Kidney glomerular epithelial cell (primary cell): ENCODE measurements at regions not wholly inside any gene's neighbourhood (a gene's known extent, or its start where the extent isn't known, plus 50 kb on each side); places are given as distances from the start of the nearest gene placed in this dataset.

Experiments
- DNase-seq: peaks from one replicate; lab custom pipeline; 2025; lab: John Stamatoyannopoulos, UW

GRCh38 chr7:25314731-25315267, 86.5 kb upstream of the NPVF start:
- DNase-seq = no peak

GRCh38 chr7:25316366-25316765, 88.1 kb upstream of the NPVF start:
- DNase-seq = no peak

DNA sequence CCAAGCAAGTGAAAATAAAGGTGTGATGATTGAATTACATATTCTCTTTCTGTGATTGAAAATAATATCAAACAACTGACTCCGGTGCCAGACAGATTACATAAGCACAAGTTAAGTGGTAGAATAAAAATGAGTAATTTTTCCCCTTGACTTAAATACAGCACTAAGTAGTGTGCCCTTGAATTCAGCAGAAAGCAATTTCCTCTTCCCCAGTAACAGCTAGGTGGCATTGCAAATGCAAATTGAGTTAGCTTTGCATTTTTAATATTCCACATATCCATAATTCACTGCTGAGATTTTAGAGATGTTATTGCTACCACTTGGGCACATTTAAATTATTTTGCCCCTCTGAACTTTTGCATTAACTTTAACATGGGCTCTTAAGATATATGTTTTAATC, 89.8 kb upstream of the NPVF start:
- DNase-seq = no peak

GRCh38 chr7:25319707-25320106, 91.4 kb upstream of the NPVF start:
- DNase-seq = no peak

DNA sequence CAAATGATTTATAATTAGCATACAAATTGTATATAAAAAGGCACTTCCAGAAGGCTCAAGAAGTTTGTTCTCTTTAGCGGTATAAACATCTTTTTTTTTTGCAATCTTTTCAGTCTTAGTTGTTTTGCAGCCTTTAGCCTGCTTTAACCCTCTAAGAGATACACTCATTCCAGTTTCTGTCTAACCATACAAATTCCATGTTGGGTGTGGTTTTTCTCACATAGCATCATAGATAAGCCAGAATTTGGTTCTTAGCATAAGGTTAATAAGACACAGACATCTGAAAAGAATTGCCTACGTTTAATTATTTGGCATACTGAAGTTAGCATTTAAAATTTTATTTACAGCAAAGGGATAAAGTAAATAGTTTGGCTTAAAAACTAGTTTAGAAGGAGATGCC, 92.5 kb upstream of the NPVF start:
- no peak for DNase-seq

GRCh38 chr7:25321424-25321823, 93.1 kb upstream of the NPVF start:
- no peak for DNase-seq

- DNase-seq = no peak
Observed at GRCh38 chr7:25322473-25322872, 94.2 kb upstream of the NPVF start.

DNA sequence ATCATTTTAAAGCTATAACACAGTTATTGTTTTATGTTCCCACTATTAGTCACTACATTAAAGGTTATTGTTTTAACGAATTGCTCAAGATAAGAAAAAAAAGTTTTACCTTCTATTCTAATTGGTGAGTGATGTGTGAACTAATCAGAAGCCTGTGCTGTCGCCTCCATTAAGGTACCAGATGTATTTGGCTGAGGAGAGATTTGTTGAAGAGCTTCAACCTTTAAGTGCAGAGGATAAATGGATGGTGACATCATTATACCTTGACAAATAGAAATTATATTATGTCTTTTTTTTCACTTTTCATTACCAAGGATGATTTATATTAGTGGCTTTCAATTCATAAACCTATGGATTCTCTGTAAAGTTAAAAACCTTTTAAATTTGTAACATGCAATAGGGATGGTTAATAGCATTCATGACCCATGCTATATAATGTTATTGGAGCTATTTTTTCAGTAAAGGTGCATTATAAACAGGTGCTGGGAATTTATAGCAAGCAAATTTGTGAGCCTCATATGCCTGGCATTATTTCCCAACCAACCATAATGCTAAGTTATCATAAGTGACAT, 97.0 kb upstream of the NPVF start:
- no peak for DNase-seq

DNA sequence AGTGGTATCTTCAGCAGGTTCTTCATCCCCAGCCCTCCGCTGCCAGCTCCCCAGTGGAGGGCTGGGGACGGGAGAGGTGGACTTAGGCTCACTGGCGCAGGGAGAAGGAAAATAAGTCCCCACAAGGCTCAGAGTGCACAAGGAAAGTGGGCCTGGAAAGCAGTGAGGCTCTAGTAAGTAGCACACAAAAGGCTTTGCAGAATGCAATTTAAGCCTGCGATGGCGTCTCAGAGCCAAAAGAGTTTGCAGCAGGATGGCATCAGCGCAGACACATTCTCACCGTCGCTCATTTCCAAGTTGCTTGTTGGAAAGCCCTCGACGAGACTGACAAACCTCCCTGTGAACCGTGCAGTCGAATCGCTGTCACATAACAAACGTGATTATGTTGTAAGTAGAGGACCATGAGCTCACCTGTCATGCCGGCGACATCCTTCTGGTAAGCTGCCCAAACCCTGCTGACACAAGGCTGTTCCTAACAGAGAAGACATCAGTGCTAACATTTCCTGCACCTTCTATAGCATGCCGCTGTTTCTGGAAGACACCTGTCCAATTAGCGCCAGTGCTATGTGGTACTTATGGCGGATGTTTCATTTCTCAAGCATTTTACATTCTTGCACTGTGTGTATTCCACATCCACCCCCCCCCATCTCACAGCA, 98.3 kb upstream of the NPVF start:
- DNase-seq = no peak

GRCh38 chr7:25329815-25330214, 101.5 kb upstream of the NPVF start:
- DNase-seq = no peak

DNA sequence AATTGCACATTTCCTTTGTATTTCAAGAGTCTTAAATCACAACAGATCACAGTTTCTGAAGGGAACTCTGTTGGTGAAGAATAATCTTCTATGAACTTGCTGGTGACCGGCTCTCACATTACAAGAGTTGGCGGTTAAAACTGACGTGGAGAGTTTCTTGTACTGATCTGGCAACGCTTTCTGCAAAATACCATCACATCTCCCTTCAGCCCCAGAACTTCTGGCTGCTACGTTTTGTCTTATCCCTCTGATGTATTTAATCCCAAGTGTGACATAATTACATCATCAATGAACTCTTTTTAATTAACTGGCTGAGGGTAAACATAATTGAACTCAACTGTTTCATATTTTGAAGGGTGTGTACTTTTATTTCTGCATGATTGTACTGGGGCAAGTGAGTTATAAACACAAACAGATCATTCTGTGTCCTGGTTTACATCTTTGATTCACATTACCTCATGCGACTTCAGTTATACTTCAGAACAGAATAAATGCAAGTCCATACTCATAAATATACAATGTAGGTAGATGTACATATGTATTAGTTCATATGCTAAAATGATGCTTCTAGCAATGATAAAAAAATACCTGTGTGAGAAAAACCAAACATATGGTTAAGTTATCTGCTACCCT, 105.1 kb upstream of the NPVF start:
- no peak for DNase-seq

DNA sequence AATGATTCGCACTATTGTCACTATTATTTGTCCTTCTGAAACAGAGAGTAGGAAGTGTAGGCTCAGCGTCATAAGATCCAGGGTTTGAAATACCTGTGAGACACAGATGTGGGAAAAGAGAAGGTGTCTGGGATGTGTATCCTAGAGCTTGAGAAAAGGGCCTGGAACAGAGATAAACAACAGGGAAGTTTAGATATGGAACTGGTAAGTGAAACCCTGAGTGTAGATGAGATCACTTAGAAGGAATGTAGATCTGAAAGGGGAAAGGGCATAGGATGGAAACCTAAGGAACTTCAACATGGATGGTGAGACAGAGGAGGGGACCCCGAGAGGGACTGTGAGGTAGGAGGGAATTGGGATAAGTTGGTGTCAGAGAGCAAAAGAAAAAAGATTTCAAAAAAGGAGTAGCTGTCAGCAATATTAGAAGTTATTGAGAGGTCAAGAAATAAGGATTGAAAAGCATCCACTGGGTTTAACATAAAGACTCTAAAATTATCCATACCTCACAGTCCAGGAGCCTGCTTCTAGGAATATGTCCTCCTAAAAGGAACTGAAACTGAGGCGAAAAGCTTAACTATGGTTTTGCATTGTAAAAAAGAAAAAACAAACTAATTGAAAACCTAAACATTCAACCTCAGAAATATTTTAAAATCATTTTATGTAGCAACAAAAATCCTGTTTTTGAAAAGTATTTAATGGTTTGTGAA, 119.2 kb upstream of the NPVF start:
- no peak for DNase-seq

DNA sequence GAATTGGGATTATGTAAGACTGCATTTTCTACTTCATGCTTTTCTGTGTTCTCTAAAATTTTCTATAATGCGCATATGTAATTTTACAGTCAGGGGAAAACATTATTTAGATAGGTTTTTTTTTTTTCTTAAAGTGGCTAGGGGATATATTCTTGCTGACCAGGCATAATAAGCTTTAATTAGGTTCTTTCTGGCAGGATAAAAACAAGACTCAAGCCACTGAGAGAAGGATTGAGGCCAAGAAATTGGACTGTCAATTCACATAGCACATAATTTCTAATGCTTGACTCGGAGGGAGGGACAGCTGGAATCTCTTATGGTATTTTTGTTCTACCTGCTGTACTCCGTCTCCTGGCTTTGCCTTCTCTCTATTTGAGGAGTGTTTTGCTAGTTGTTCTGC, 119.8 kb upstream of the NPVF start:
- DNase-seq = no peak

DNA sequence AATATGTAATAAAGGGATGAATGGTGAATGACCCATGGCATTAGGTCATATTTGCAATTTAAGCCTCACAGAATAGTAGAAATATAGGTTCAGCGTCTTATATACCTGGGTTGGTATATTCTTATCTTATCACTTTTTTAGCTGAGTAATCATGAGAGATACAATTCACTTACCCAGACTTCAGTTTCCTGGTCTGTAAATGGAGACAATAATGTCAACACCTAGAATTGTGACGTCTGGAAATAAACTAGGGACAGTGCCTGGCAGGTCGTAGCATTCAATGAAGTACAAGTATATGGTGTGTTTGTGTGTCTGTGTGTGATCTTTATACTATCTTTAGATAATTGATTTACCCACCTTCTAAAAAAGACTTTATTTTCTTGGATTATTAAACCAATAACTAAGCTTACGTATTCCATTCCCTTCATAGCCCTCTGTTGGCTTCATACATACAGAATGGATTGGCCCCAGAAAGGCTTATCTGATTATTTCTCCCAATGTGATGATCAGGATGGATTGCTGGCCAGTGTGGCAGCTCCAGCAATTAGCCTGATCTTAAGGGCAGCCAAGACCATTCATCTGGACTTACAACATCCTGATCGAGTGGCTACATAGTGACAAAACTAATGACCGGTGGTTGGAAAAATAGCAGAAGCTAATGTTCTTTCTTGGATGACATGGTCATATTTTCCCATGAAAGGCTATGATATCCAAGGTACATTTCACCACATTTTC, 121.2 kb upstream of the NPVF start:
- DNase-seq = no peak

DNA sequence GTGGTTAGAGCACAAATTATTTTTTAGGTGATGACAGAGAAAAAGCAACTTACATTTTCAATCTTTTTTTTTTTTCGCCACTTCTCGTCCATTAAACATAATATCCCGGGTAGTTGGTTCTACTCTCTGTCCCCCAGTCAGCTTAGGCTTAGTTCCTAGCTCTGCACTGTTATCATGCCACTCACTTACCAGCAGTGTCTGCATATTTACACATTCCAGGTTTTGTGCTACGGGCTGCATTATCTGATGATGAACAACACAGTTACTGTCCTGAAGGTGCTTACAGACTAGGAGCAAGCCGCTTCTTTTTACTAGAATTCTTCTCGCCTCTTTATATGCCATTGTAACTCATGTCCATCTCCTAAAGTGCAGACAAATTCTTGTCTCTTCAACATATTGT, 121.8 kb upstream of the NPVF start:
- no peak for DNase-seq

DNA sequence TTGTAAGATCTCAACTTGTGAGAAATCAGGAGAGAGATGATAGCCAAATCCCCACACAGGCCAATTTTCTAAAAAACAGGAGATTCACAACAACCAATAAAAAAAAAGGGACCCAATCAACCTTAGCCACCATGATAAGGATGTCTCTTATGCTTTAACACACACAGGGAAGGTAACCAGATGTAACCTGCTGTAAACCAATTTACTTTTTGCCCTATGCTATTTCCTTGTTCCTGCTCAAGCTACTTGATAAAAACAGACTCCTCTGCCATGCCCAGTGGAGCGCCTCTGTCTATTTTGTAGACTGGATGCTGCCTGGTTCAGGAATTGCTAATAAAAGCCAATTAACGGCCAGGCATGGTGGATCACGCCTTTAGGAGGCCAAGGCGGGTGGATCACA, 123.5 kb upstream of the NPVF start:
- no peak for DNase-seq

- DNase-seq = no peak
Observed at GRCh38 chr7:25353196-25353595, 124.9 kb upstream of the NPVF start.

- DNase-seq = no peak
Observed at GRCh38 chr7:25353732-25354131, 125.4 kb upstream of the NPVF start.

GRCh38 chr7:25356534-25357151, 128.4 kb upstream of the NPVF start:
- DNase-seq = no peak

GRCh38 chr7:25358926-25359325, 130.6 kb upstream of the NPVF start:
- DNase-seq = no peak

GRCh38 chr7:25359471-25360059, 131.3 kb upstream of the NPVF start:
- DNase-seq = peak; percentile 2
